Stimulated activated CD4-positive, alpha-beta T cell treated with anti-CD3 and anti-CD28 coated beads, Interleukin-15, amount 100 ng/mL, for 24 hours (primary cell): ENCODE measurements at regions not wholly inside any gene's neighbourhood (a gene's known extent, or its start where the extent isn't known, plus 50 kb on each side); places are given as distances from the start of the nearest gene placed in this dataset.

Source experiments
- DNase-seq: peaks from one replicate; pipeline ENCODE4 v3.0.0-alpha.2; 2020

DNA sequence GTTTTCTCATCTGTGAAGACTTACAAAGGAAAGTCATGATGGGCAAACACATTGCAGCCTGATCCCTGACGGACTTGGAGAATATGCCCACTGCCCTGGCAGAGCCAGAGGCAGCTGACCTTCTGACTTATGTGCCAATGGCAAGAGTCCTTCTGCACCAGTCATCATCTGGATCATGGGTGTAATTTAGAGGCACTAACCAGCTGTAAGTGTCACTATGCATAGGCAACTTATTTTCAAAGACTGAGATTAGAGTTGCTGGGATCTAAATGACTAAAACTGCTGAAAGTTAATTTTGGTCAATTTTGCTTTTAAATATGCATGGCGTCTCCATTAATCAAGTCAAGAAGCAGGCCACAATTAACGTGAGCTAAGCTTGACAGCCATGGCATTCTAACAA lies 261.2 kb downstream of the BCL11A start:
- DNase-seq: no peak

DNA sequence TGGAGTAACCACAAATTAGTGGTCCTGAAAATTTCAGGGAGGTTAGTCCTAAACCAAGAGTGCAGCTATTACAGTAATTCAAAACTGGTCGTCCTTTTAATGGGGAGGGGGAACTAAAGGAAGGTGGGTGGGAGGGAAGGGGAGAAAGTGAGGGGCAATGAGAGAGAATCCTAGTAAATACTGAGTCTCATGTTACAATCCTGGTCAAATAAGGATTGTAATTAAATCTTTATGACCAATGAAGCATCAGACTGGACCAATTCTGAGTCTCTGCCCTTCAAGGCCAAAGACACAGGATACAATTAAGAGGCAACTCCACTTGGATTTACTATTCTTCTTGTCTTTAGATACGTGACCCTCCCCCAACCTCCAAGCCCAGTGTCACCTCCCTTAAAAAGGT lies 262.9 kb downstream of the BCL11A start:
- DNase-seq: no peak

- DNase-seq: no peak
Observed at GRCh38 chr2:60285626-60286316, 267.7 kb downstream of the BCL11A start.

DNA sequence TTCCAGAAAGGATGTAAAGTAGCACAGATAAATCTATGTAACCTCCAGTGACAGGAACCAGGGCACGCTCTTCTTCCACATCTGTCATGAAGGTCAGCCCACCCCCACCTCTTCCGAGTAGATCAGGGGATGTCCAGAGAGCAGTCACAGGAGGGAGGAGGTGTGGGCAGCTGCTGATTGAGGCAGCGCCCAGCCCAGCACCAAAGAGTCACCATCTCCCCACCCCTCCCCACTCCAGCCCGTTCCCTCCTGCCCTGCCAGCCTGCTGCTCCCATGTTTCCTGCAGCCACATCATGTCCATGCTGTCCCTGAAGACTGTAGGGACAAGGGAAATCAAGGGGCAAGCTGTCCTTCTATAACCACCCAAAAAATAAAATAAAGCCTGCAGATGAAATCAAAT lies 269.8 kb downstream of the BCL11A start:
- no peak for DNase-seq

- no peak for DNase-seq
Observed at GRCh38 chr2:60282886-60283285, 270.6 kb downstream of the BCL11A start.

- DNase-seq: no peak
Observed at GRCh38 chr2:60281730-60282129, 271.7 kb downstream of the BCL11A start.

DNA sequence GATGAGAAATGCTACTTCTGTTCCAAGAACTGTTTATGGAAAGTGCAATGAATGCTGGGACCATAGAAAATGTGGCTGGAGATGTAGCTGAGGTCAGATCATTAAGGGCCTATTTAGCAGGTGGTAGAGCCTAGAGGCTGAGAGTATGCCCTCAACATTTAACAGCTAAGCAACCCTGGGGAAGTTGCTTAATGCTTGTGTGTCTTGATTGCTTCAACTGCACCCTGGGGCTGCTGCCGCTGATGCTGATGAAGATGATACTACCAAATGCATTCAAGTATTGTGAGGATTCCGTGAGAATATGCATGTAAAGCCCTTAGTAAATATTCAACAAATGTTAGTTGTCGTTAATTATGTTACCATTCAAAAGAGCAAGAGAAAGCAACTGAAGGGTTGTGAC lies 273.2 kb downstream of the BCL11A start:
- no peak for DNase-seq

DNA sequence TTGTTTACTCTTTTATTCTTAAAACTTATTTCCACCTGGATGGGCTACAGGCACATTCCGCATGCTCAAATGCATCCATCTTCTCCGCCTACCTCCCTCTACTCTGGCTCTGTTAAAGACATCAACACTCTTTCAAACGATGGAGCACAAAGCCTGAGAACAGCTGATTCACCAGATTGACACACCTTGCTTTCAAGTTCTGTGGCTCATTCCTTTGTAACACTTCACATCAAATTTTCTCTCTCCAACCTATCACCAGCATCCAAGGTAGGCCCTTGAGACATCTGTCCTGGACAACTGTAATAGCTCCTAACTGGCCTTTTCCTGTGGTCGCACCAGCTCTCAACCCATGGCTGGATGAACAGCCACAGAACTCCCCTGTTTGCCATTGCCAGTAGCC lies 274.5 kb downstream of the BCL11A start:
- DNase-seq: no peak

GRCh38 chr2:60275958-60276357 lies 277.5 kb downstream of the BCL11A start:
- no peak for DNase-seq

- no peak for DNase-seq
Observed at GRCh38 chr2:60273836-60274235, 279.6 kb downstream of the BCL11A start.

DNA sequence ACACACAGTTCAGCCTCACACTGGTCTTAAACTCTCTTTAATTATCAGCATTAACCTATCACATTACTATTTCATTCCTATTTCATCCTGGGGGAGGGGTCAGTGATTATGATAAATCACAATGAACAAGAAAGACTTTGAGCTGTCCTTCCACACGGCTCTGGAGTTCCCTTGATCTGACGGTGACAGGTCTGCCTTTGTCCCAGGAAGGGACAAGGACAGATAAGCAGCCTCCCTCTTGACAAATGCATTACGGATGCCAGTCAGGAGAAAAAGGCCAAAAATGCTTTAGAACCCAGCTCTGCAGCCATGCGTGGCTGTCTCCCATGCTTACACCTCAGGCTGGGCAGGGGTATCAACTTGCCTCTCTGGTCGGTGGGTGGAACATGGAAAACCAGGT lies 281.7 kb downstream of the BCL11A start:
- no peak for DNase-seq

DNA sequence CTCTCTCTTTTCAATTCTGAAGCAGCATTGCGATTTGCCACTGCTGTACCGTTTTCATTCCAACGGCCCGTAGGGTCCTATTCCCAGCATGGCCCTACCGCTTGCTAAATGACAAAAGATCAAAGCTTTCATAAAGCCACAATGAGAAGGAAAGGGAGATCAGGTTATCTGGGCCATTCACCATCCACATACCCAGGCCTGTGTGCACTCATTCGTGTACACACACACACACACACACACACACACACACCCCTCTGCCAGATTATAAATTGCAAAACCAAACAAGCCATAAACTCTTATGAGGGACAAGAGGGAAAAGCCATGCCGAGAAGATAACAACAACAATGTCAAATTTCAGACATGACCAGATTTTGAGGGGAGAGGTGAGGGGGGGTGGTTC lies 282.3 kb downstream of the BCL11A start:
- DNase-seq: no peak

DNA sequence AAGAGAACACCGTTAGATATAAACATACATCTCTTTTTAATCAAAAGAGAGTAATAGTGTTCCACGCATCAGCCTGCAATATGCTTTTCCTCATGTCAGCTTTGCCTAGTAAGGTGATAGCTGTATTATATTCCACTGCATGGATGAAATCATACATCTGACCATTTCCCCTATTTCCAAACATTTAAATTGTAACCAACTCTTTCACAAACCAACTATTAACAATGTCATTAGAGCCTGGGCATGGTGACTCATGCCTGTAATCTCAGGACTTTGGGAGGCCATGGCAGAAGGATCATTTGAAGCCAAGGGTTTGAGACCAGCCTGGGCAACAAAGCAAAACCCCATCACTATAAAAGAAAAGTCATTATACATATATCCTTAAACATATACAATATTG lies 284.8 kb downstream of the BCL11A start:
- no peak for DNase-seq

DNA sequence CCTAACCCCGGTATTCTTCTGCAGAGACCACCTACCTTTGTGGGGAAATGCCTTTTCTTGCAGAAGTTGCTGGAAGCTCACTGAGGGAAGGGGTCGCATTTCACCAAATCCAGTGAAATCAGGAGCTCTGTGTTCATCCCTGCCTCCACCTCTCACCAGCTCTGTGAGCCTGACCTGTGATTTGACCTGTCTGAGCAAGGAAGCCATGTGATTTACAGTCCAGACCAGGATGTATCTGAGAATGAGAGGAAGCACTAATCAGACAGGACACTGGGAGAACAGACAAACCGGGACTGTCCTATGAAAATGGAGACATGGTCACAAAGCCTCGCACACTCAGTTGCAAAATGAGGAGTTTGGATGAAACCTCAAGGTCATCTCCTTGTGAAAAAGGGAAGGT lies 285.4 kb downstream of the BCL11A start:
- no peak for DNase-seq

- DNase-seq: no peak
Observed at GRCh38 chr2:60267122-60267521, 286.3 kb downstream of the BCL11A start.

DNA sequence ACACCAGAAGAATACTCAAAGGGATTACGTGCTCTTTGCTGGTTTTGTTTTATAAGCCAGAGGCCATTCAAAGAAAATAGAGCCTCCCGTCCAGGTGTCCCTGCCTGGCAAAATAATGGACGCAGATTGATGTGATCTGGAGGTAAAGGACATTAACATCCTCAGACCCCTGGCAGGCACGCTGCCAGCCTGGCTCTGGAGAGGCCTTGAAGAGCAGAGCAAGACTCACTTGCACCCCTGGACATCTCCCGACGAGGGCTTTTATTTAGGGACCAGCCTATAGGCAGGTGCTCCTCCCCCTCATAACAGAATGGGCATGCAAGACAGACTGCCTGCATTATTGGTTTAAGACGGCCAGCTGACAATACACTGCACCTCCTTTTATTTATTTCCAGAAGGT lies 291.3 kb downstream of the BCL11A start:
- DNase-seq: no peak

DNA sequence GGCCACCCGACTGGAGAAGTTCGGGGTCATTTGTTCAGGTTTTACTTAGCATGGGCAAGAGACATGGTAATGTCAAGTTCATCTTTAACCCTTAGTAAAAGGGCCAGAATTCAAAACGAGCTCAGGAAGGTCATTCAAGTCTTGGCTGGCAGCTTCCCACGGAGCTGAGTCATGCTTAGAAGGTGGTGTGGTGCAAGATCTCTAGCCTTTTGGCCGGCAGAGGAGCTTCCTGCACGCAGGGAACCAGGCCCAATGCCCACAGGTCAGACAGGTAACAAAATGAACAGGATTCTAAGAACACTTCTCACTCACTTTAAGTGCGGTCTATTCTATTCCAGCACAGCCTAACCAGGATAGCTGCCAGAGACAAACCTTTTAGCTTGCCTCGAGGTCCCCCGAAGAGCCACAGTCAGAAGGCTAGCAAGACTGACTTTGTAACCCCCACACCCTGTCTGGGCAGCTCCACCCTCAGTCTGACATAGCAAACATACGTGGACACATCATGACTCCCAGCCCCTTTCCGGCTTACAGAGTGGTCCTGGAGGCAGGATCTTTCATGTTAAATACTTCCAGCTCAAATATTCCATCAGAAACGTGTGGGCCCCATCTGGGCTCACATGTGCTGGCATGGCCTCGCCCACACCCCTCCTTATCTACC lies 292.7 kb downstream of the BCL11A start:
- DNase-seq: no peak

- DNase-seq: no peak
Observed at GRCh38 chr2:60259781-60260180, 293.7 kb downstream of the BCL11A start.

DNA sequence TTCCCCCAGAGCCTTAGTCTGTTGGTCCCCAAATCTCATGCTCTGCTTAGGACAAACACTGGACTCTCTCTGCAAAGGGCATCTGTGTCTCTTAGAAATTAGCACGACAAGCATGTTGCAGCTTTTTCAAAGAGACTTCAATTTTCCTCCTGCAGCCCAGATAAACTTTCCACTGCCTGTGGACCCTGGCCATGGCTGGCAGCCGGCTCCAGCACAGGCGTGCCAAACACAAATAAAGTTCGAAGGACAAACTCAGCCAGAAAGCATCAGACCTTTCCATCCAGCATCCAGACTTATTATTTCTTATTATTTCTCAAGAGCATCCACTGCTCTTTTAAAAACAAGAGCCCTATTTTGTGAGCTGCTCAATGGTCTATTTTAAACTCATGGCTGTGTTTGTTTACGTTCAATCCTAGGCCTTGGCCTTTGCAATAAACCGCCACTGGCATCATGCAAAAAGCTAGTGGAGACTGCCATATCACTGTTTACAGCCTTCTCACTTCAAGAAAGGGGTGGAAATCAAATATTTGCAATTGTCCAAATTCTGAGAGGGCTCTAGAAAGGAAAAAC lies 300.8 kb downstream of the BCL11A start:
- DNase-seq: no peak

- DNase-seq: no peak
Observed at GRCh38 chr2:60251247-60251646, 302.2 kb downstream of the BCL11A start.

GRCh38 chr2:60249879-60250278 lies 303.6 kb downstream of the BCL11A start:
- no peak for DNase-seq

DNA sequence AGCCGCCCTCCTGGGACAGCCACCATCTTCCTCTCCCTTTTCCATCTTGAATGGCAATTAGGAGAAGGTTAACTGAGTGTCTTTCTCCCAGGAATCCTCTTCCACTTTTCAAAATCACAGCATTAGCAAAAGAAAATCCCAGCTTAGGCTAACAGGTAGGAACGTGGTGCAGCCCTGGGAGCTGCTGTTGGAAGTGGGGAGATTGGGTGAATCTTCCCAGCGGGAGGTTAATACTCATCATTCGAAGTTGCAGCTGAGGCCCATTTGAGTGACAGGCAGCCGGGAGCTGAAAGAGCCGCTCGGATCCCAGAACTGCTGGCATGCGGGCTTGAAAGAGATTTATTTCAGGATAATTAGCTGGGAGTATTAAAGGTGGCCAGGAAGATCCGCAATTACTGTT lies 306.0 kb downstream of the BCL11A start:
- no peak for DNase-seq

DNA sequence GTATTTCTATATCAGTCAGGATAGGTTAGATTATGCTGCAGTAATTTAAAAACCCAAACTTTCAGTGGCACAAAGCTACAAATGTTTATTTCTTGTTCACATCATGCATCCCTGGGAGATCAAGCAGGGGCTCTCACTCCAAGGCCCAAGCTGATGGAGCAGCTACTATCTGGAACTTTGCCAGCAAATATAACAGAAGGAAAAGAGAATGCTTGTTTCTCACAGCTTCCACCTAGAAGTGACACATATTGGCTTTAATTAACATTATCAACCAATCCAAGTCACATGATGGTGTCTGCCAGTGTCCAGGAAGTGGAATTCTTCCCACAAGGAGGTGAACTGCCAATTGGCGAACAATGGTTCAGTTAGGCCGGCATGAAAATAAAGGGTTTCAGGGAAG lies 306.9 kb downstream of the BCL11A start:
- DNase-seq: no peak

DNA sequence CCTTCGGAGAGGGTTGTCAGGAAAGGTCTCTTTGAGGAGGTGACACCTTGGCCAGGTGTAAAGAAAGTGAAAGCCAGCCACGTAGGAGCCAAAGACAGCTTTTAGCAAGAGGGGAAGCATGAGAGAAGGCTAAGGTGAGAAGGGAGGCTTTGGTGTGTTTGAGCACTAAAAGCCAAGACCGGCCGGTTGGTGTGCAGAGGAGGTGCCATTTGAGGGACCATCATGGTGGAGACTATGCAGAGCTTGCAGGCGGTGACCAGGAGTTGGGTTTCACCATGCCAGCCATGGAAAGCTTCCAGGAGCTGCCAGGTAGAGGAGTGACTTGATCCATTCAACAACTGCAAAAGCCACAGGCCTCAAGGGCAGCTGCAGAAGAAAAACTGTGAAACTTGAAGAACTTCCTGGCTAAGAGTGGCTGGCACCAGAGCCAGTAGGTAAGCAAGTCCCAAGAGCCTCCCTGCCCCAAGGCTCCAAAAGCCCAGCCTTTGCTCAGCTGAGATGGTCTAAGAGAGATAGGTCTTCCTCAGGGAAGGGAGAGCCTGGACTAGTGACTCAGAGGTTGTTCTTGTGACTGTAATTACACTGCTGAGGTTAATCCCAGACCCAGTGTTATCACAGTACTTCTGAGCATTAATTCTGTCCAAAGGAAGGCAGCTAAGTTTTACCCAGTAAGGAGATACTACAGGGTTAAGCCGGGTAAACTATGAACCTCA lies 319.0 kb downstream of the BCL11A start:
- DNase-seq: no peak
